Islet of Langerhans (tissue), 1 donor: ENCODE measurements at regions not wholly inside any gene's neighbourhood (a gene's known extent, or its start where the extent isn't known, plus 50 kb on each side); places are given as distances from the start of the nearest gene placed in this dataset.
"Not testable (repeated sequence)": the region's sequence is repeated elsewhere in the genome, so short reads cannot be mapped to it uniquely, and the experiment has no call there.

Source experiments
- FAIRE-seq: peaks from one replicate; lab custom pipeline; 2011; peaks lifted over from hg19 to GRCh38; lab: Jason Lieb, UNC

GRCh38 chr1:55765505-55765904 is 550.3 kb upstream of the USP24 start:
- FAIRE-seq: not testable (repeated sequence)

- FAIRE-seq: no peak
Measured at GRCh38 chr1:55751776-55752175, 536.6 kb upstream of the USP24 start.

- no peak for FAIRE-seq
Measured at GRCh38 chr1:55750628-55750995, 535.4 kb upstream of the USP24 start.

- no peak for FAIRE-seq
Measured at GRCh38 chr1:55749975-55750627, 534.9 kb upstream of the USP24 start.

GRCh38 chr1:55747408-55747841 is 532.3 kb upstream of the USP24 start:
- no peak for FAIRE-seq

GRCh38 chr1:55746710-55747109 is 531.5 kb upstream of the USP24 start:
- no peak for FAIRE-seq

GRCh38 chr1:55741516-55741915 is 526.4 kb upstream of the USP24 start:
- no peak for FAIRE-seq

- no peak for FAIRE-seq
Measured at GRCh38 chr1:55735106-55735505, 519.9 kb upstream of the USP24 start.

- no peak for FAIRE-seq
Measured at GRCh38 chr1:55726994-55727393, 511.8 kb upstream of the USP24 start.

GRCh38 chr1:55725378-55725777 is 510.2 kb upstream of the USP24 start:
- FAIRE-seq: no peak

- no peak for FAIRE-seq
Measured at GRCh38 chr1:55724551-55725325, 509.6 kb upstream of the USP24 start.

GRCh38 chr1:55723001-55723400 is 507.8 kb upstream of the USP24 start:
- FAIRE-seq: no peak

GRCh38 chr1:55720261-55720660 is 505.1 kb upstream of the USP24 start:
- FAIRE-seq: no peak

- FAIRE-seq: no peak
Measured at GRCh38 chr1:55718758-55719671, 503.9 kb upstream of the USP24 start.

- no peak for FAIRE-seq
Measured at GRCh38 chr1:55717111-55717510, 501.9 kb upstream of the USP24 start.

- no peak for FAIRE-seq
Measured at GRCh38 chr1:55716610-55717009, 501.4 kb upstream of the USP24 start.

GRCh38 chr1:55716151-55716550 is 501.0 kb upstream of the USP24 start:
- FAIRE-seq: no peak

- no peak for FAIRE-seq
Measured at GRCh38 chr1:55714230-55714629, 499.1 kb upstream of the USP24 start.

- no peak for FAIRE-seq
Measured at GRCh38 chr1:55713516-55713915, 498.4 kb upstream of the USP24 start.

GRCh38 chr1:55712148-55712547 is 497.0 kb upstream of the USP24 start:
- no peak for FAIRE-seq

- no peak for FAIRE-seq
Measured at GRCh38 chr1:55708781-55709180, 493.6 kb upstream of the USP24 start.

- FAIRE-seq: no peak
Measured at GRCh38 chr1:55707846-55708245, 492.7 kb upstream of the USP24 start.

GRCh38 chr1:55707196-55707595 is 492.0 kb upstream of the USP24 start:
- FAIRE-seq: no peak
